AG09319 (cell line): ENCODE measurements at regions not wholly inside any gene's neighbourhood (a gene's known extent, or its start where the extent isn't known, plus 50 kb on each side); places are given as distances from the start of the nearest gene placed in this dataset.

ENCODE experiments used
- DNase-seq: peaks from one replicate; pipeline ENCODE4 v3.0.0-alpha.2; 2010; ENCODE audit warnings: low read depth; ENCODE audit errors: extremely low read depth
- TF ChIP-seq, protein P1 (sequence below): IDR thresholded peaks from 2 replicates; pipeline ENCODE4 v1.5.1; 2011; ENCODE audit warnings: low read depth, mild to moderate bottlenecking, inconsistent platforms, low read length, moderate library complexity

DNA sequence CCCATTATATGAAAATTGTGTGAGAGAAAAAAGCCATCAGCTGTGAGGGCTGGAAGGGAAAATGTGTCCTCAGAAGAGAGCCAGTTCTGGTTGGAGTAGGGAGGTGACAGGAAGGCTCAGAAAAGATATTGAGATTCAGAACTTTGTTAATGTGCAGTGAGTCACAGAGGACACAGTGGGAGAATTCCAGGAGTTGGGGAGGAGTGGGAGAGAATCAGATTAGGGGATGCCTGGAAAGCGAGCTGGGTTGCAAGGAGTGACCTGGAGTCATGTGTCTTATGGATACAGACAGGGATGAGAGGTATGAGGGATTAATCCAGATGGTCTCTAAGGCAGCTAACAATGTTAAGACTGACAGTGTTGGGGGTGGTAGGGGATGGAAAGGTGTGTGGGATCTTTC lies 67.5 kb downstream of the CHST2 start:
- DNase-seq: no peak
- TF ChIP-seq, protein P1, sequence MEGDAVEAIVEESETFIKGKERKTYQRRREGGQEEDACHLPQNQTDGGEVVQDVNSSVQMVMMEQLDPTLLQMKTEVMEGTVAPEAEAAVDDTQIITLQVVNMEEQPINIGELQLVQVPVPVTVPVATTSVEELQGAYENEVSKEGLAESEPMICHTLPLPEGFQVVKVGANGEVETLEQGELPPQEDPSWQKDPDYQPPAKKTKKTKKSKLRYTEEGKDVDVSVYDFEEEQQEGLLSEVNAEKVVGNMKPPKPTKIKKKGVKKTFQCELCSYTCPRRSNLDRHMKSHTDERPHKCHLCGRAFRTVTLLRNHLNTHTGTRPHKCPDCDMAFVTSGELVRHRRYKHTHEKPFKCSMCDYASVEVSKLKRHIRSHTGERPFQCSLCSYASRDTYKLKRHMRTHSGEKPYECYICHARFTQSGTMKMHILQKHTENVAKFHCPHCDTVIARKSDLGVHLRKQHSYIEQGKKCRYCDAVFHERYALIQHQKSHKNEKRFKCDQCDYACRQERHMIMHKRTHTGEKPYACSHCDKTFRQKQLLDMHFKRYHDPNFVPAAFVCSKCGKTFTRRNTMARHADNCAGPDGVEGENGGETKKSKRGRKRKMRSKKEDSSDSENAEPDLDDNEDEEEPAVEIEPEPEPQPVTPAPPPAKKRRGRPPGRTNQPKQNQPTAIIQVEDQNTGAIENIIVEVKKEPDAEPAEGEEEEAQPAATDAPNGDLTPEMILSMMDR: no peak

DNA sequence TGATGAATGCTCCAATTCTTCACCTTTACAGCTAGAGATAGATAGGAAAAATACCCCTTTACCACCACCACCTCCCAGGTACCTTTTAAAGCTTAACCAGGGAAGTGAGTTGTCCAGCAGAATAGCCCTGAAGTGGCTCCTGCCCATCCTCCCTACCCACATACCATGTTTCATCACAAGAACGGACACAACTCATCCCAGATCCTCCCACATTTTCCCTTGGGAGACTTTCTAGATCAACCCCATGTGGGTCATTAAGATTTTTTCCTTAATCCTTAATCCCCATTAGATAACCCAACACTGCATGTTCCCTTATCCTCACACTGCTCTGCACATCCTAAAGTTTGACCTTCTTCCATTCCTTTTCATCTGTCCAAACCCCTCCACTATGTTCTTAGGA lies 69.3 kb downstream of the CHST2 start:
- no peak for DNase-seq

DNA sequence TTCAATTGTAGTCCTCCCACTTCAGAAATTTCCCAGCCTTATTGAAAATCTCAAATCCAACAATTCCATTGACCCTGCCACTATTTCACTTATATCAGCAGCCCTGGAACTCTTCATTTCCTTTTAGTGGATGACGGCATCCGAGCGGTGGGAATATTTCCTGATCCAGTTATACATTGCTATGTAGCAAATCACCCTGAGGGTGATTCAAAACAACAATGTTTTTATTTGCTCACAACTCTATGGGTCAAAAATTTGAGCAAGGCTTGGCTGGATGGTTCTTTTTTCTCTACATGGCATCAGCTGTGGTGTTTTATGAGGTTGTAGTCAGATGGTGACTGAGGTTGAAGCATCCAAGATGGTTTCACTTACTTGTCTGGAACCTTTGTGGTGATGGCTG lies 70.5 kb downstream of the CHST2 start:
- DNase-seq: no peak
- TF ChIP-seq, protein P1: no peak

More for the DNA sequence above, 69.3 kb downstream of the CHST2 start:
- TF ChIP-seq, protein P1: no peak

DNA sequence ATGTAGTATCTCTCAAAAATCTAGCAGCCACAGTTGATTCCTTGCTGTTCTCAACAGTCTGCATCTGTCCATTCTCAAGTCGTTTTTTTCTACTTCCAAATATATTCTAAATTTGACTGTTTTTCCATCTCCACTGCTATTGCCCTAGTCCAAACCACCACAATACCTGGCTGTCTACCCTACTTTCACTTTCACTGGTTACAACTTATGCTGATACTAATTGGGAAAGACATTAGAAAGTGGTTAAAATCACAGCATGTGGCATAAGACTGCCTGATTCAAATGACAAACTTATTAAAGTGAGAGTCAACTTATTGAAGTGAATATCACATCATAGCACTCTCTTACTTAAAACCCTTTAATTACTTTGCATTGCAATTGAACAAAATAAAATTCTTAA lies 72.6 kb downstream of the CHST2 start:
- no peak for DNase-seq
- TF ChIP-seq, protein P1: no peak

DNA sequence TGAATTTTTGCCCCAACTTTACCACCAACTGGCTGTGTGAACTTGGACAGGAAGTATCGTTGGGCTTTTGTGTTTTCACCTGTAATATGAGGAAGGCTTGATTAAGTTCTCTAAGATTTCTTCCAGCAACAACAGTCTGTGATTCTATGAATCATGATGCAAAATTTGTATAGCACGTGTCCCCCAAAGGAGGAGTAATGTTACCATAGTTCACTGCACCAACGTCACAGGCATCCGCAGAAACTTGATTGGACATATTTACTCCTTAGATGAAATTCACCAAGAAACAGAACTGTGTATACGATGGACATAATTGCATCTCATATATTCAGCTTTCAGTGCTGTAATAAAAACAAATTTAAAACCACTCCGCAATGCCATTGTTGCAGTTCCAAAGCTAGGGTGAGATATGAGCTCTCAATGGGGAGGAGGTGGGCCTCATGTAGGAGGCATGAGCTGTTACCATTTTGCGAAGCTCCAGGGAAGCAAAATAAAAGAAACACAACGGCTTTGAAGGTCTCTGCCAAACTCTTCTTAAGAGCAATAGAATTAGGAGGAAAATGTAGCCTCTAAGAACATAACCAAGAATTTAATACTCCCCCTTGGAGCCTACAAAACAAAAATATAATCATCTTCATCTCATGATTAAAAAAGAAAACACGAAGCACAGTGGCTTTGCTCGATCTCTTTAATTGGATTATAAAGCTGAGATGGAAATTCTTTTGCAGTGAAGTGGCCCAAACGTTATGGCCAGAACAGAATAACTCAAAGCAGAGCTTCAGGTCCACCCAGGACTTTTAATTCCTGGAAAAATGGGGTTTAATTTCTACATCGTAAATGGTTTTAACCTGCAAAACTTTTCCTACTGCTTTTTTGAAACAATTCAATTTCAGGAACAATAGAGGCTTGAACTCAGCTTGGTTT lies 80.7 kb downstream of the CHST2 start:
- TF ChIP-seq, protein P1: no peak
- no peak for DNase-seq

DNA sequence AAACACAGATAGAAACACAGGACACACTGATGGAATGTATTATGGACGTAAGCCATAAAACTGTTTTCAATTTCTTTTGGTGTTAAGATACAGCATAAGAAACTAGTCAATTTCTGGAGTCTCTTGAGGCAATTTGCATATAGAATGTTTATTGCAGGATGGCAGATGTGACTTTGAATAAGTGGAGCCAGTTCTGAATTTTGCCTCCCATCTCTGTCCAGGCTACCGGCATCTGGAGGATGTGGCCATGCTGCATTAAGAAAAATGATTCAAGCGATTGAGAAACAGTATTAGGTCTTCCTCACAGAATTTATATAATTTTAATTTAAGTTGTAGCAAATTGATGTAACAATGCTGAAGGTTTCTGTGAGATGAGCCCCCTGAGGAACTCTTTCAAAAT lies 81.5 kb downstream of the CHST2 start:
- DNase-seq: no peak
- TF ChIP-seq, protein P1: no peak
